LNCAP (cell line): ENCODE measurements at regions not wholly inside any gene's neighbourhood (a gene's known extent, or its start where the extent isn't known, plus 50 kb on each side); places are given as distances from the start of the nearest gene placed in this dataset.

ENCODE experiments used
- TF ChIP-seq, protein P1 (sequence below): fragments of 450-650 bp; IDR thresholded peaks from 2 replicates; pipeline ENCODE4 v1.5.1; 2017; ENCODE audit warnings: mild to moderate bottlenecking

DNA sequence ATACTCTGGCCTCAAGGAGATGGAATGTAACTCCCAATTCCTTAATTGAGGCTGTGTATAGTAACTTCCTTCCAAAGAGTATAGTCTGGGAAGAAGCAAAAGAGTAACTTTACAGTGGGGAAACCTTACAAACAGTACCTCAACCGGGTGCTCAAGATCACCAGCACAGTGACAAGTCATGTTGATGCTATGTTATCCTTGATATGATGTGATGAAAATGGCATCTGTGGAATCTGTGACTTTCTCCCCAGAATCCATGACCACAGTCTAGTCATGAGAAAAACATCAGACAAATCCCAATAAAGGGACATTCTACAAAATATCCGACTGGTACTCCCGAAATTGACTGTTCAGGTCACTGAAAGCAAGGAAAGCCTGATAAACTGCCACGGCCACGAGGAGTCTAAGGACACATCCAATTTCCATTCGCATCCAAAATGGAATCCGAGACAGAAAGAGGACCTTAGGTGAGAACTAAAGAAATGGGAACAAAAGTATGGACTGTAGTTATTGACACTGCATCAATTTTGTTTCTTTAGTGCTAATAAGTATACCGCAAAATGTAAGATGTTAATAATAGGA is 97.3 kb upstream of the FRMD6 start:
- TF ChIP-seq, protein P1, sequence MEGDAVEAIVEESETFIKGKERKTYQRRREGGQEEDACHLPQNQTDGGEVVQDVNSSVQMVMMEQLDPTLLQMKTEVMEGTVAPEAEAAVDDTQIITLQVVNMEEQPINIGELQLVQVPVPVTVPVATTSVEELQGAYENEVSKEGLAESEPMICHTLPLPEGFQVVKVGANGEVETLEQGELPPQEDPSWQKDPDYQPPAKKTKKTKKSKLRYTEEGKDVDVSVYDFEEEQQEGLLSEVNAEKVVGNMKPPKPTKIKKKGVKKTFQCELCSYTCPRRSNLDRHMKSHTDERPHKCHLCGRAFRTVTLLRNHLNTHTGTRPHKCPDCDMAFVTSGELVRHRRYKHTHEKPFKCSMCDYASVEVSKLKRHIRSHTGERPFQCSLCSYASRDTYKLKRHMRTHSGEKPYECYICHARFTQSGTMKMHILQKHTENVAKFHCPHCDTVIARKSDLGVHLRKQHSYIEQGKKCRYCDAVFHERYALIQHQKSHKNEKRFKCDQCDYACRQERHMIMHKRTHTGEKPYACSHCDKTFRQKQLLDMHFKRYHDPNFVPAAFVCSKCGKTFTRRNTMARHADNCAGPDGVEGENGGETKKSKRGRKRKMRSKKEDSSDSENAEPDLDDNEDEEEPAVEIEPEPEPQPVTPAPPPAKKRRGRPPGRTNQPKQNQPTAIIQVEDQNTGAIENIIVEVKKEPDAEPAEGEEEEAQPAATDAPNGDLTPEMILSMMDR, result no peak

DNA sequence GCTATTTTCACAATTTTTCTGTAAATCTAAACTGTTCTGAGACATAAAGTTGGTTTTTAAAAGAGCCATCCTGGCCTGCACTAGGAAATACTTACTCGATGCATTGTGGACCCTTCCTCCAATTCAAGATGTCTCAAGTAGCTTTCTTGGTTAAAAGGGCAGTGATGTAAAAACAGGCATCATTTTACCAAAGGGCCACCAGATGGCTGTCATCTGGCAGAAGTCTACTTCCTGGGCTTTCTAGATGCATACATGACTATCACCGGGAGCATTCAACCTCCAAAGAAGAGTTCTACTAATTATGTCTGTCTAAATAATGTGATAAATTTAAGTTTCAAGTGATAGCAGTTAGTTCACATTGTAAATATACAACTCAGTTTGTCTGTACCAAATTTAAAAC is 96.8 kb upstream of the FRMD6 start:
- TF ChIP-seq, protein P1, result no peak

DNA sequence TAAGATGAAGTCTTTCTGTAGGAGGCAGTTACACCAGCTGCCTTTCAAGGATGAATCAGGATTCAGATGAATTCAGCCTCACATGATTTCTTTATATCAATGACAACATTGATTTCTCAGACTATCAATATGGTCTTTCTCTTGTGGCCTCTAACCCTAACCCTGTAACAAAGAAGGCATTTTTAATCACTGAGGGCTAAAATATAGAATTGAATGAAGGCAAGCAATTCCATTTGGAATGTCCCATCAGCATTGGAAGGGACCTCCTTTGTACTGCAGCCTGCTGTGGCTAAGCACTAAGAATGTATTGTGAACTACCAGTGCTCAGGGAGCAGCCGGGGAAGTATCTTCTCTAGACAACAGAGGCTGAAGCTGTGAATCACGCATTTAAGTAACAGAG is 90.6 kb upstream of the FRMD6 start:
- TF ChIP-seq, protein P1, result no peak

DNA sequence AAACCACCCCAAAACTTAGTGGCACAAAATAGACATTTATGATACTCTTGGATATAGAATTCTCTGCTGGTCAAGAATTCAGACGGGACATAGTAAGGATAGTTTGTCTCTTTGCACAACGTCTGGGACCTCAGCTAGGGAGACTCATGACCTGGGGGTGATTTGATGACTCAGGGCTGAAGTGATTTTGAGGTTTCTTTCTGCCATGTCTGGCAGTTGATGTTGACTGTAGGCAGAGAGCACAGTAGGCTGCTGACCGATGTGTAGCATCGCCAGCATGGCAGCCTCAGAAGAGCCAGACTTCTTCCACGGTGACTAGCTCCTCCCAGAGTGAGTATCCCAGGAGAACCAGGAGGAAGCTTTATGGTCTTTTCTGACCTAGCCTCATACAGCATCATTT is 88.9 kb upstream of the FRMD6 start:
- TF ChIP-seq, protein P1, result no peak

DNA sequence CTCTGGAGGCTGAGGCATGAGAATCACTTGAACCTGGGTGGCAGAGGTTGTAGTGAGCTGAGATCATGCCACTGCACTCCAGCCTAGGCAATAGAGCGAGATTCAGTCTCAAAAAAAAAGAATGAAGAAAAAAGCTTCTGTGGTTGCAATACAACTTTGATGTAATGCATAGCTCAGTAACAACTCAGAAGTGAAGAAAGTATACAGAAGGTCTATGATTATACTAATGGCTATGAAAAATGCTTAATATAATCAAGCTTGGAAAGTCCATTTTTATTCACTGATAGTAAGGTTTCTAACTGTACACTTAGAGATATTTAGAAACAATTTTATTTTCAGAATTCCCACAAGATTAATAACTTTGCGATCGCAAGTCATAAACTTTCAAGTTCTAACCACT is 88.2 kb upstream of the FRMD6 start:
- TF ChIP-seq, protein P1, result no peak

DNA sequence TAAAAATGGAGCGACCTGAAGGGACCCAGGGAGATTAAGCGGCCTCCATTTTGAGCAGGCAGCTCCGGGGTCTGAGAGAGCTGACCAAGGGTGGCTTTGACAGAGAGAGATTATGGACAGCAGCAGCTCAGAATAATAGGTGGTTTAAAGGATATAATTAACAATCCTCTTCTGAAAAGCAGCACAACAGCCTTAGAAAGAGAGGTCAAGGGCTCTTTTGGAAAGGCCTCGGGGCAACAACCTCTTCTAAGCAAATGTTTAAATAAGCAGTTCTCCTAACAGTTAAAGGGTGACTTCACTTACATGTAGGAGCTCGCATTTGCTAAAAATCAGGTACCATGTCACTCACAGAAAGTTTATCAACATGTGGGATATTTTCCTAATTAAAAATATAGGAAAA is 87.2 kb upstream of the FRMD6 start:
- TF ChIP-seq, protein P1, result no peak

DNA sequence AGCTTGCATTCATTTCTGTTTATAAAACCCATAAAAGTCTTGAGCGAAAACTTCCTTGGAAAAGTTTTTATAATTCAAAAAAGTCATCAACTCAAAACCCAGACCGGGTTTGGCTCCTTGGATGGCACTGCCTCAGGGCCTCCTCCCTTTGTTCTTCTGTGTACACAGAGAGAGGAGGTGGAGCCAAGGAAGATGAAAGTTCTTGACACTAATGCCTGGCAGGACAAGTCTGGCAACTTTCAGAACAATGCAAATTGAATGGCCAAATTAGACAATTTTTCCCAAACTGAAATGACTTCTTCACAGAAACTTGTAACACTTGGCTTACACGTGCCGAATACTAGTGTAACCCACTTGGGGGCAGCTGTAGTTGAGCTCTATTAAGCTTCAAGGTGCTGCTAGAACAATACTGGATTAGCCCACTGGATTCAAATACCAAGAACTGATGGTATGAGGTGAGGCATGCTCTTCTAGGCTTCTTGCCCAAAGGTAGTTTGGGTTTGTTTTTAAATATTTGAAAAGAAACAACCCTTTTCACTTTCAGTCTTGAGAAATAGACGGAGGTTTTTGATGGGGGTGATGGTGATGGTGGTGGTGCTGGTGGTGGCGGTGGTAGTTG is 86.6 kb upstream of the FRMD6 start:
- TF ChIP-seq, protein P1, result no peak
